ENCODE measurements at regions not wholly inside any gene's neighbourhood (a gene's known extent, or its start where the extent isn't known, plus 50 kb on each side); places are given as distances from the start of the nearest gene placed in this dataset.

DNA sequence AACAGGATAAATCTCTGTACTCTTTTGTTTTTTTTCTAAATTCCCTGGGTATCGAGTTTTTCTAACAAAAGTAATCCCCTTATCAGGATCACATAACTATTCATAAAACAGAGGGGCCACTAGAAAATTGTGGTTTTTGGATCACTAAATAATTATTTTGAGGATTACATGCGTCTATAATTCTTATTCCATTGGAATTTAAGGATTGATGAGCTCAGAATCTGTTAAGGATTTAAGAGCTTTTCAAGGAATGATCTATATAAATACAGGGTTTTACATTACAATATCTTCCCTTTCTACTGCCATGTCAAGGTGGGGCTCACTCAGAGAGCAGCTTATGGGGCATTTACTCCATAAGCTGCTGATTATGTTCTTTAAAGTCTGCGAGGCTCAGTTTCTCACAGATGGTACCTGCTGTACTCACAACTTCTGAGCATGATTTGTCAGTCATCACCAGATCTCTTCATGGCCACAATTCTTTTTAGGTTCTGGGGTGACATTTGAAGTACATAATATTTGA, 449.8 kb downstream of the PCDH17 start:
- in situ Hi-C loops (cut with HindIII; ENCODE audit: low sequenced_read_pairs) = no loop called here
- H3K4me3 ChIP-seq (ENCODE audit: low read depth, low read length) = no peak overlapping the region
- TF ChIP-seq, protein P1, sequence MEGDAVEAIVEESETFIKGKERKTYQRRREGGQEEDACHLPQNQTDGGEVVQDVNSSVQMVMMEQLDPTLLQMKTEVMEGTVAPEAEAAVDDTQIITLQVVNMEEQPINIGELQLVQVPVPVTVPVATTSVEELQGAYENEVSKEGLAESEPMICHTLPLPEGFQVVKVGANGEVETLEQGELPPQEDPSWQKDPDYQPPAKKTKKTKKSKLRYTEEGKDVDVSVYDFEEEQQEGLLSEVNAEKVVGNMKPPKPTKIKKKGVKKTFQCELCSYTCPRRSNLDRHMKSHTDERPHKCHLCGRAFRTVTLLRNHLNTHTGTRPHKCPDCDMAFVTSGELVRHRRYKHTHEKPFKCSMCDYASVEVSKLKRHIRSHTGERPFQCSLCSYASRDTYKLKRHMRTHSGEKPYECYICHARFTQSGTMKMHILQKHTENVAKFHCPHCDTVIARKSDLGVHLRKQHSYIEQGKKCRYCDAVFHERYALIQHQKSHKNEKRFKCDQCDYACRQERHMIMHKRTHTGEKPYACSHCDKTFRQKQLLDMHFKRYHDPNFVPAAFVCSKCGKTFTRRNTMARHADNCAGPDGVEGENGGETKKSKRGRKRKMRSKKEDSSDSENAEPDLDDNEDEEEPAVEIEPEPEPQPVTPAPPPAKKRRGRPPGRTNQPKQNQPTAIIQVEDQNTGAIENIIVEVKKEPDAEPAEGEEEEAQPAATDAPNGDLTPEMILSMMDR (IDR thresholded peaks at IDR 0.05; ENCODE audit: low read depth, low read length) = no peak
- DNase-seq (ENCODE audit: low read depth, low spot score) = no peak

DNA sequence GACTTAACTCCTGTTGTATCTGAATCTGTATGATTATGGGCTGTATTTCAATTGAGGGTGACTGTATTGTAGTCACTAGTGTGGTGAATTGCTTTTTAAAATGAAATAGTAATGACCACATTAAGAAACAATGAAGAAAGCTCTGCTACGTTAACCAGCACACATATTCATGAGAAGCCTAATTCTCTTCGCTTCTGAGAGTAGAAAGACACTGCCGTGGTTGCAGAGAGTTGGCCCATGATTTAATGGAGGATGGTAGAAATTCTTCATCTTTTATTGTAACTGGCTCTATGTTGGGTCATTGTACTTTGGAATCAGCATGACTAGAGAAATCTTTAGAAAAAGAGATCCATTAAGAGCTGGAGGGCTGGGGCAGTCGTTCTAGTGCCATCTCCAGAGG, 451.5 kb downstream of the PCDH17 start:
- DNase-seq (ENCODE audit: low read depth, low spot score) = no peak
- TF ChIP-seq, protein P1 (IDR thresholded peaks at IDR 0.05; ENCODE audit: low read depth, low read length) = no peak
- in situ Hi-C loops (cut with HindIII; ENCODE audit: low sequenced_read_pairs) = no loop called here
- H3K4me3 ChIP-seq (ENCODE audit: low read depth, low read length) = no peak overlapping the region

GRCh38 chr13:58085274-58085673, 453.7 kb downstream of the PCDH17 start:
- in situ Hi-C loops (cut with HindIII; ENCODE audit: low sequenced_read_pairs) = no loop called here
- TF ChIP-seq, protein P1 (IDR thresholded peaks at IDR 0.05; ENCODE audit: low read depth, low read length) = no peak
- H3K4me3 ChIP-seq (ENCODE audit: low read depth, low read length) = no peak overlapping the region
- no peak for DNase-seq (ENCODE audit: low read depth, low spot score)

DNA sequence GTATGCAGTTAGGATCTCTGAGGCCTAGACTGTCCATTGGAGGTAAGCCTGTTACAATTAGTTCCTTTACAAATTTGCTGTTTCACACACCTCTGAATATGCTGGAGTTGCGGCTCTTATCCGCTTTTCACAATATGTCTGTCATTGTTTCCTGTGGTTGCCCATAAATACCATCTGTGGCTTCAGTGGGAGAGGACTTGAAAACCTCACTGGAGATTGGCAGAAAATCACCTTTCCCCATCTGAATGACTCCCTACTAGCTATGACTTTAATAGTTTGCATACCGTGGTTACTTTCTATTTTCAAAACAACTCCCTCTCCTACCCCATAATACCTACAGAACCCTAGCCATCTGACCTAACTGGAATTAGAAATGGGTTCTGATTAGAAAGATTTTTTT, 454.3 kb downstream of the PCDH17 start:
- TF ChIP-seq, protein P1 (IDR thresholded peaks at IDR 0.05; ENCODE audit: low read depth, low read length) = no peak
- no peak overlapping the region for H3K4me3 ChIP-seq (ENCODE audit: low read depth, low read length)
- in situ Hi-C loops (cut with HindIII; ENCODE audit: low sequenced_read_pairs) = no loop called here
- DNase-seq (ENCODE audit: low read depth, low spot score) = peak; percentile 70

DNA sequence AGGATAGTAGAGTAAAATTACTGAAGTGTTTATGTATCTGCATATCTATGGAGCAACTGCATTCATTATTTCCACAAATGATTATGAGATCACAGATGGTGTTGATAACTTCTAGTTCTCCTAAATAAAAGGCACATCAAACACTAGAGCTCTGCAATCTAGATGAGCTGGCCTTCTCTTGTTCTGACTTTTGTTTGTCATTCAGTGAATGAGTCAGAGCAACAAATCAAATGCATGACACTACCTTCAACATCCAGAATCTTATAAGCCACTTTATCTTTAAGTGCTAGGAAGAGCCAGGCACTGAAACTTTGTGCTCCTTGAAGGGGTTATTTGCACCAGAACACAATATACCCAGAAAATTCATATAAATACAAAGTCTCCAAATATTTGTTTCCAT, 456.0 kb downstream of the PCDH17 start:
- TF ChIP-seq, protein P1 (IDR thresholded peaks at IDR 0.05; ENCODE audit: low read depth, low read length) = no peak
- in situ Hi-C loops (cut with HindIII; ENCODE audit: low sequenced_read_pairs) = no loop called here
- no peak for DNase-seq (ENCODE audit: low read depth, low spot score)
- no peak overlapping the region for H3K4me3 ChIP-seq (ENCODE audit: low read depth, low read length)

GRCh38 chr13:58093394-58093793, 461.9 kb downstream of the PCDH17 start:
- DNase-seq (ENCODE audit: low read depth, low spot score) = no peak
- TF ChIP-seq, protein P1 (IDR thresholded peaks at IDR 0.05; ENCODE audit: low read depth, low read length) = no peak
- in situ Hi-C loops (cut with HindIII; ENCODE audit: low sequenced_read_pairs) = no loop called here
- no peak overlapping the region for H3K4me3 ChIP-seq (ENCODE audit: low read depth, low read length)

- in situ Hi-C loops (cut with HindIII; ENCODE audit: low sequenced_read_pairs) = no loop called here
- TF ChIP-seq, protein P1 (IDR thresholded peaks at IDR 0.05; ENCODE audit: low read depth, low read length) = no peak
- no peak overlapping the region for H3K4me3 ChIP-seq (ENCODE audit: low read depth, low read length)
- DNase-seq (ENCODE audit: low read depth, low spot score) = peak; percentile 54
These were observed 466.3 kb downstream of the PCDH17 start for GRCh38 chr13:58097831-58098230.
